Ovary (tissue), 7 donors: ENCODE measurements at regions not wholly inside any gene's neighbourhood (a gene's known extent, or its start where the extent isn't known, plus 50 kb on each side); places are given as distances from the start of the nearest gene placed in this dataset.

Experiments
- DNase-seq, 5 donors: peaks; one replicate each; pipeline ENCODE4 v3.0.0-alpha.2; 2019 to 2020
- H3K27ac ChIP-seq, 2 donors: fragments of 200-600 bp; one replicate each; pipeline versions ENCODE4 v1.5.1 to v1.8.0; 2019 to 2022
- H3K27me3 ChIP-seq: fragments of 200-600 bp; one replicate; pipeline ENCODE4 v1.8.0; 2022
- H3K36me3 ChIP-seq: fragments of 200-600 bp; sonication (generic); one replicate; pipeline ENCODE4 v1.5.1; 2019
- H3K4me1 ChIP-seq: one replicate; pipeline ENCODE4 v1.8.1; 2013; ENCODE audit warnings: mild to moderate bottlenecking, moderate library complexity; ENCODE audit not compliant: insufficient read depth
- H3K4me3 ChIP-seq: fragments of 200-600 bp; sonication (generic); one replicate; pipeline ENCODE4 v1.5.1; 2017
- H3K9me3 ChIP-seq, 2 donors: fragments of 200-600 bp in 1 of 2; sonication (generic) in 1 of 2; one replicate each; pipeline versions ENCODE4 v1.5.1 to v1.8.1; 2013 to 2019; ENCODE audit warnings: mild to moderate bottlenecking in 1 of 2, moderate library complexity in 1 of 2
- CTCF ChIP-seq, 3 donors: fragments of 450-650 bp in 2 of 3; fragments of 200-600 bp in 1 of 3; IDR thresholded peaks; one replicate each; pipeline versions ENCODE4 v1.5.1 to v1.8.0; 2016 to 2022; ENCODE audit warnings: antibody characterized with exemption in 3 of 3, mild to moderate bottlenecking in 1 of 3
- EP300 ChIP-seq: sonication (generic); formaldehyde crosslinking; IDR thresholded peaks from one replicate; pipeline ENCODE4 v1.6.1; 2017; ENCODE audit warnings: antibody characterized with exemption
- POLR2A ChIP-seq: fragments of 450-650 bp; IDR thresholded peaks from one replicate; pipeline ENCODE4 v1.6.1; 2017; ENCODE audit warnings: antibody characterized with exemption, mild to moderate bottlenecking, moderate library complexity
- WGBS, 3 donors: extraction: QIAGEN DNeasy Blood & Tissue Kit in 1 of 3; methylation state at CpG; one replicate each; pipeline versions ENCODE4 v1.1.5 to v1.1.7; 2013 to 2017; 5-methylcytosine and 5-hydroxymethylcytosine counted together
- intact Hi-C, 4 donors: fragments of 100-400 bp; cut with DNase I; formaldehyde crosslinking; loops; one replicate each; pipeline versions ENCODE4 v1.11.0 to v1.15.1; 2022 to 2023
- donor health status: DM: no; HTN: no; CAD: no; lungs with moderate emphysema.
- donor health status: DM: no; HTN: no; CAD: no.
- donor health status: Bipolar disorder and iron deficiency.
- donor health status: DM: no; HTN: no; CAD: no.
- donor health status: DM: yes; HTN: yes; CAD: no.

GRCh38 chr21:26686705-26687104 is 113.6 kb upstream of the CYYR1 start:
- no peak for DNase-seq
- Histone ChIP-seq H3K4me3 (no peak overlapping the region), H3K27me3 (no peaks in the 10 kb centered on the region), H3K9me3 (no peaks in the 10 kb centered on the region), H3K27ac (no peak overlapping the region), H3K36me3 (no peaks in the 10 kb centered on the region), H3K4me1 (no peaks in the 10 kb centered on the region)
- intact Hi-C loops = no loop called here
- WGBS, 3 donors = 83 to 93% (median 87%) methylated on average over 6 of the region's 6 CpGs
- TF ChIP-seq CTCF (IDR thresholded peaks at IDR 0.05) = no peak
- TF ChIP-seq POLR2A = no peak
- TF ChIP-seq EP300 = no peak

- Histone ChIP-seq H3K27me3 (no peaks in the 10 kb centered on the region), H3K4me3 (no peak overlapping the region), H3K36me3 (no peaks in the 10 kb centered on the region), H3K9me3 (no peaks in the 10 kb centered on the region), H3K27ac (no peak overlapping the region), H3K4me1 (no peaks in the 10 kb centered on the region)
- intact Hi-C loops = no loop called here
- TF ChIP-seq EP300 (no peak), POLR2A (no peak), CTCF (IDR thresholded peaks at IDR 0.05) (no peak)
- 48 to 73% (median 48%) methylated on average over 3 of the region's 3 CpGs for WGBS, 3 donors
- DNase-seq = no peak
Measured at GRCh38 chr21:26686278-26686677, 113.2 kb upstream of the CYYR1 start.

GRCh38 chr21:26684889-26685288 is 111.8 kb upstream of the CYYR1 start:
- TF ChIP-seq CTCF (IDR thresholded peaks at IDR 0.05) (no peak), EP300 (no peak), POLR2A (no peak)
- Histone ChIP-seq H3K4me3 (no peak overlapping the region), H3K36me3 (no peaks in the 10 kb centered on the region), H3K9me3 (no peaks in the 10 kb centered on the region), H3K27ac (no peak overlapping the region), H3K4me1 (no peaks in the 10 kb centered on the region), H3K27me3 (no peaks in the 10 kb centered on the region)
- WGBS, 3 donors = 56 to 73% (median 57%) methylated on average over 4 of the region's 4 CpGs
- DNase-seq = no peak
- intact Hi-C loops = no loop called here

GRCh38 chr21:26683996-26684395 is 110.9 kb upstream of the CYYR1 start:
- intact Hi-C loops = no loop called here
- no peak overlapping the region for H3K27ac ChIP-seq
- no peak for TF ChIP-seq EP300
- no peak for TF ChIP-seq CTCF (IDR thresholded peaks at IDR 0.05)
- no peak for TF ChIP-seq POLR2A
- no peak for DNase-seq
- WGBS, 3 donors = 55 to 74% (median 61%) methylated on average over 2 of the region's 2 CpGs
- H3K4me3 ChIP-seq = no peak overlapping the region
- H3K27me3 ChIP-seq = no peaks in the 10 kb centered on the region
- no peaks in the 10 kb centered on the region for H3K4me1 ChIP-seq
- no peaks in the 10 kb centered on the region for H3K36me3 ChIP-seq
- no peaks in the 10 kb centered on the region for H3K9me3 ChIP-seq

- 85 to 92% (median 88%) methylated on average over 3 of the region's 3 CpGs for WGBS, 3 donors
- Histone ChIP-seq H3K36me3 (no peaks in the 10 kb centered on the region), H3K9me3 (no peaks in the 10 kb centered on the region), H3K27ac (no peak overlapping the region), H3K27me3 (no peaks in the 10 kb centered on the region), H3K4me3 (no peak overlapping the region), H3K4me1 (no peaks in the 10 kb centered on the region)
- intact Hi-C loops = no loop called here
- no peak for DNase-seq
- TF ChIP-seq POLR2A (no peak), EP300 (no peak), CTCF (IDR thresholded peaks at IDR 0.05) (no peak)
Measured at GRCh38 chr21:26679284-26679683, 106.2 kb upstream of the CYYR1 start.
